HG02870 (cell line): ENCODE measurements at regions not wholly inside any gene's neighbourhood (a gene's known extent, or its start where the extent isn't known, plus 50 kb on each side); places are given as distances from the start of the nearest gene placed in this dataset.

ENCODE experiments used
- ATAC-seq: cut with Tn5 transposase; IDR thresholded peaks from one replicate; pipeline ENCODE4 v1.9.1; 2021; ENCODE audit warnings: mild to moderate bottlenecking, moderate library complexity; ENCODE audit not compliant: unreplicated experiment

- ATAC-seq: peak; percentile 42
Measured at GRCh38 chrX:39891781-39892180, 206.0 kb downstream of the BCOR start.

- no peak for ATAC-seq
Measured at GRCh38 chrX:39893417-39894338, 204.1 kb downstream of the BCOR start.

GRCh38 chrX:39894683-39895082, 203.1 kb downstream of the BCOR start:
- no peak for ATAC-seq

GRCh38 chrX:39895218-39896110, 202.3 kb downstream of the BCOR start:
- ATAC-seq: no peak

DNA sequence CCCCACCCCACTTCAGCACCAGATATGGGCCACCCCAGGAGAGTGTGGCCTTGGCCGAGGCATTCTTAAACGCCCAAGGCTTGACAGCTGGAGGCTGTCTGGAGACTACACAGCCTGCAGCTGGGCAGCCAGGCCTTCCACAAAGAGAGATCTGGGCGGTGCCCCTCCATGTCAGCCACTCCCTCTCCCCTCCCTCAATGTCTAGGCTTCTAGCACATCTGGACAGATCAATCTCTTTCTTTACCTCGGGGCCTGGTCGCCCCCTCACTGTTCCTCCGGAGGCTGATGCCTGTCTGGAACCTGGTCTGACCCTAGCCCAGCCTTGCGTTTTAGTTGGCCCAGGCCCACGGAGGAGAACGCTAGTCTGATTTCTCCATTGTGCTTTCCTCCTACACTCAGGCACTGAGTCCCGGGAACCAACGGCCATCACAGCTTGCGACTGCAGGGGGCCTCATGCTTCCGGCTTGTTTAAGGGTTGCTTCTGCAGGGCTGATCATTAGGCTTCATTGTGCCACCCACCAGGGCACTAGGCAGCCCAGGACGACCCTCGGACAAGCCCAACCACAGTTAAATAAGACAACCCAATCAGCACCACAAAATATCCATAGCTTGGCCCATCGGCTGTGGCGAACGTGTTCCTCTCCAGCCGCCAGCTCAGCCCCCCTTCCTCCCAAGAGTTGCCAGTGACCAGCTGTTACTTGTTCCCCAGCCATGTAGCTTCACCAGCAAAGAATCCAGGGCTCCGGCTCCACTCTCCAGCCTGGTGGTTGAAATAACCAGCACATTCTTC, 200.6 kb downstream of the BCOR start:
- ATAC-seq: no peak

- ATAC-seq: no peak
Measured at GRCh38 chrX:39897741-39898097, 200.0 kb downstream of the BCOR start.

DNA sequence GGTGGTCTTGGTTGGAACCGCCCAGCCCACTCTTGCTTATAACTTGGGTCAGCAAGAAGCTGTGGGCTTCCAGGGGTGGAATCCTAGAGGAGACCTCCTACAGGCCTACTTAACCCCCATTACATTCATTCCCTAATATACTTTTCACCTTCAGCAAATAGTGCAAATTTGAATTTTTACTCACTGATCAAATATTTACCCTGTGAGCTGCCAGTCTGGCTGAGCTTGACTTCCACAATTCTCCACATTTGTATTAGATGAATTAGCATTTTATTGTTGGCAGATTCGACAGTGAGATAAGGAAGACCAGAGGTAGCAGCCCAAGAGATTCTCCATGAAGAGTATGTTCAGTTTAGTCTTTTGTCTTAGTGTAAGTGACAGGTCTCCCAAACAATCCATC, 199.6 kb downstream of the BCOR start:
- no peak for ATAC-seq

DNA sequence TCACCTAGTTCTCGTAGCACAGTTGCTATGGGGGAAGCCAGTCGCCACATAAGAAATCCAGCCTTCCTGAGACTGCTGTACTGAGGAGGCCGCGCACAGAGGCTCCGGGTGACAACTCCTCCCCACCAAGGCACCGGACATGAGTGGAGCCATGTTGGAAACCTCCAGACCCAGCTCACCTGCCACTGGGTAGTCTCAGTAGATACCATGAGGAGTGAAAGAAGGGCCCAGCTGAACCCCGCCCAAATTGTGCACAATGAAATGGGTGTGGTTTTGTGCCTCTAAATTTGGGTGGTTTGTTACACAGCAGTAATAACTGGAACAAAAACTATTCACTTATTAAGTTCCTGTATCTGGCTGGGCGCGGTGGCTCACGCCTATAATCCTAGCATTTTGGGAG, 198.7 kb downstream of the BCOR start:
- ATAC-seq: no peak

DNA sequence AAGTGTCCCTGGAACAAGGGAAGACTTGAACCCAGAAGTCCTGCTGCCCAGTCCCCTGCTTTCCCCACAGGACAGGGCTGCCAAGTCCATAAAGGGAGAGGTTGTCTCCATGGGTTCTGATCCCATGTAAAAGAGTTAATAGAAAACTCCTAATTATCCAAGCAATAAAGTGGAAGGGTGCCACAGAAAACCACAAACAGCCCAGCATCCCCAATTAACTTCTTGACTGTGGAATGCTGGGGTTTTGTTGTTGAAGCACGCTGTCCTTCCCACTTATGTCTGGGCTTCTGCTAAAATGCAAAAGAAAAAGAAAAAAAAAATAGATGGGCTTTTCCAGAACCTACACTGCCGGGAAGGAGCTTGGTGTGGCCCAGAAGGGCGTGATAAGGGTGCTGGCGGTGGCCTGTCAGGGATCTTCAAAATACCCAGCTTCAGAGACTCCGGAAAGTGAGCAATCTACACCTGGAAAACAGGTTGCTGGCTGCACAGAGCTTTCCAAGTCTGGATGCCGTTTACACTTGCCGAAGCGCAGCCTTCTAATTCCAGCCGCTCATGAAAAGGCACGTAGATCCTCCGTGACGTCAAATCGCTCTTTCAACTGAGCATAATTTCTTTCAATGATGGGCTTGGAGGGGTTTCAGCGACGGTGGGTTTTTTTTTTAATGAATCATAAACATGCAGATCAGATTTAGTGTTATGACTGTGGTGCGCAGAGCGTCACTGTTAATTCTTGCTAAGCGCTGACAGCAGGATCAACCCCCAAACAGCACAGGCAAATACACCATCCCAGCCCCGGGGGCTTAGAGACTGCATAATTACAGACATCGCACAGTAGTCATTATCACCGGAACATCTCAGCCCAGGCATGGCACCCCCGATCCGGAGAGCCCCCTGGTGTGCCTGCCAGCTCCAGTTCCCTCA, 197.6 kb downstream of the BCOR start:
- no peak for ATAC-seq

DNA sequence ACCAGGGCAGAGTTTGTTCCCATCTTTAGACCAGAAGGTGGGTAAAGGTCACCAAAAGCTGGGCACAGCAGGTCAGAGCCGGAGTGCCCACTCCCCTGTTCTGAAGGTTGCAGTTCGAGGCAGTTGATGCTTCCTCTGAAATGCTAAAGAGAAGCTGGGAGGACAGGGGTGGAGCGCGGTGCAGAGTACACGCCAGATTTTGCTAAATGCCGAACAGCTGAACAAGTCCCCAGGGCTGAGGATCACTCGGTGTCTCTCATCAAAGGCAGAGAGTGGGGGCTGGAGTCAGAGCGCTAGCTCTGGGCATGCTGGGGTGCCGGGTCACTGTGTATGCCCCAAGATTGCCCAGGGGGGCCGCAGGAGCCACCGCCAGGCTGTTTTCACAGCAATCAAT, 197.0 kb downstream of the BCOR start:
- ATAC-seq: no peak

GRCh38 chrX:39903343-39903742, 194.4 kb downstream of the BCOR start:
- no peak for ATAC-seq

DNA sequence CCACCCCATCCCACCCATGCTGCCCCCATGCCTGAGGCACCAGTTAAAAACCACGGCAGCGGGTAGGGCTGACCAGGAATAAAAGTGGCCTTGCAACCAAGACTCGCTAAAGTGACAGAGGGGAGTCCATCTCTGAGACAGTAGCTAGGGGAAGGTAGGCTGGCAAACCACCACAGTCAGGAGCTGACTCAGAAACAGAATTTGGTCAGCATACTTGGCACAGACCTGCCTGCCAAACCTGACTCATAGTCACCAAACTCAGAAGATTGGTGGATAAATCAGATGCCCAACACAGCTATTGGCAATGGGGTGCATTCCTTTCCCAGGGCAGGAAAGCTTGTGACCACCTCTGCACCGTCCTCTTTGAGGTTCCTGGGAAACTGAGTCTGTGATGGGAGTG, 193.8 kb downstream of the BCOR start:
- ATAC-seq: no peak

DNA sequence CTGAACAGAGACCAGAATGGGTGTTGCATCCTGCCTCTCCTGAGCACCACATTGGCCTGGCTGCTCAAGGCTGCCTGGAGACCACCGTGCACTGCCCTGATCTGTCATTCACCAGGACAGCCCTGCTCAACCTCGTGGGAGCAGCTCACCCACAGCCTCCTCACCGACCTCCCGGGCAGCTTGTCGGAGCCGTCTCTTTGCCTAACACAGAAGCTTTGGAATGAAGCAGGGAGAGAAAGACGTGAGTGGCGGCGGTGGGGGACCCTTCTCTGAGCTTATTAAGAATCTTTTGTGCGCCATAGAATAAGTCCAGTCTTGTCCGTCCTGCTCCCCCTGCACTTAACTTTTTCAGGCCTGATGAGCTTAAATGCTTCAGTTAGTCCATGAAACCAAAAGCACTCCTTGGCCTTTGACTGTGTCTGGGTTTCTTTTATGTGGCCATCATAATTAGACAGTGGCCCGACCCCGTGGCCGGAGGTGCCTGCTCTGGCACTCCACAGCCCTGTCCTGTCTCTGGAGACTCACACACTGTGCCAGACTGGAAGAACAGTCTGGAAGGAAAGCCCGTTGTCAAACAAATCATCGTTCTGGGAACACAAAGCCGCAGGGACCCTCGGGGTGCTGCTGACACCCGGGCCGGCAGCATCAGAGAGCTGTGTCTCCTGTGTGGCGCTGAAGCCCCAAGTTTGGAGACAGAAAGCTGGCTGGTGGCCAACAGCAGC, 192.8 kb downstream of the BCOR start:
- no peak for ATAC-seq

DNA sequence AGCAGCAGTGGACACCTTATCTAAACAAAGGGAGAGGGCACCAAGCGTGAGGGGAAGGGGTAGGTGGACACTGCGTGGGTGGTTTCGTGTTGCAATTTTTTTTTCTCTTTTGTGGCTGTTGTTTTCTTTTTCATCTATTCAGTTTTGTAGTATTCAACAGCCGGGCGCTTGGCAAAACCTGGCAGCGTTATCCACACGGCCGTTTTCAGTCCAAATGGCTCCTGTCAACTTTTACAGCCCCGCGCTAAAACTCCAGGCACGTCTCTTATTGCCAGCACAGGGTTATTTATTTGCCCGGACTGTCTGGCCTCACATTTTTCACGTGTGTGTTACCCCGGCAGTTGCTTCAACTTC, 192.2 kb downstream of the BCOR start:
- ATAC-seq: no peak

DNA sequence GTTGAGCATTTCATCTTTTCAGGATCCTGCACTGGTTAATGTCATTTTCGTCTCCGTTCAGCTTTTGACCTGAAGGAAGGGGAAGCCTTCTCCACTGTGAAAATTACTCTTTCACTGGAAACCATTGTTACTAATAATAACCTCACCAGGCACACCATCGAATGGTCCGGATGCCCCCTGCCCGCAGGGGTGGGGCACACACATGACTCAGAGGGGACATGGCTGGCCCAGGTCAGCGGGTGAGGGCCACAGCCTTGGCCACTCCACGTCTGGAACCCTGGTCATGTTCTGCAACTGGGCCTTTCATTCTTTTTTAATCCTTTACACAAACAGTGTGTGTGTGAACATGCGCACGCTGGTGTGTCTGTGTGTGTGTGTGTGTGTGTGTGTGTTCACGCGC, 191.8 kb downstream of the BCOR start:
- ATAC-seq: no peak

GRCh38 chrX:39907964-39908661, 189.6 kb downstream of the BCOR start:
- no peak for ATAC-seq

GRCh38 chrX:39909996-39910395, 187.8 kb downstream of the BCOR start:
- no peak for ATAC-seq

DNA sequence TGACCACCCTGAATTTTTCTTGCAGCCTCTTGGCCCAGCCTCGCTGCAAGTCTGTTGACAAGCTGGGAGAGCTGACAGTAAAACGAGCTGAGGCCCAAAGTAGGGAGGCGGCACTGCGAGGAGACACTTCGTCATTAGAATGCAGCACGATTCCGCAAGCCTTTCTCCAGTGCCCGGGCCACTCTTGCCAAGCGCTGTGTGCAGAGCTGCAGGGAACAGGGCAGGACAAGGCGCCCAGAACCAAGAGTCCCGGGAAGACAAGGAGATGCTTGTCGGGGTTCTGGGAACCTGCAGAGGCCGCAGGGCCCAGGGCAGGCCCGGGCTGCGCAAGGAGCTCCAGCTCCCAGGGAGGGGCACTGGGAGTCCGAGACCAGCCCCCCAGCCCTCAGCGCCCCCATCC, 187.1 kb downstream of the BCOR start:
- ATAC-seq: no peak
